HG02885 (cell line): ENCODE measurements at regions not wholly inside any gene's neighbourhood (a gene's known extent, or its start where the extent isn't known, plus 50 kb on each side); places are given as distances from the start of the nearest gene placed in this dataset.
"Not testable (repeated sequence)": the region's sequence is repeated elsewhere in the genome, so short reads cannot be mapped to it uniquely, and the experiment has no call there.

Source experiments
- ATAC-seq: cut with Tn5 transposase; IDR thresholded peaks from one replicate; pipeline ENCODE4 v1.9.1; 2021; ENCODE audit warnings: mild to moderate bottlenecking; ENCODE audit not compliant: unreplicated experiment, poor library complexity

DNA sequence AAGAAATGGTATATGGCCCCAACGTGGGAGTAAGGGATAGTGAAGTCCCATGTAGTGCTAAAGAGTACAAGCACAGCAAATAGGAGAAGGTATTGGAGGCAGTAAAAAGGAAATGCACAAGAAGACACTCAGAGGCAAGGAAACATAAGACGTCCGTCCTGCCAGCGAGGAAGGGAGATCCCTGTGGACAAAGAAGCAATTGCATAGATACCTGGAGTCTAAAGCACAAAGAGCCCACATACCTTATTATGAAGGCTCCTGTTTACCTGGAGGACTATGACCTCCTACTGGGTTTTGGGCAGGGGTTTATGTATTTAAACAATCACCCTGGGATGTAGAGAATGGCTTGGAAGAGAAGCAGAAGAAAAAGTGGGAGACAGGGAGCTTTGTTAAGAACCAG lies 341.2 kb upstream of the DCN start:
- ATAC-seq: no peak

DNA sequence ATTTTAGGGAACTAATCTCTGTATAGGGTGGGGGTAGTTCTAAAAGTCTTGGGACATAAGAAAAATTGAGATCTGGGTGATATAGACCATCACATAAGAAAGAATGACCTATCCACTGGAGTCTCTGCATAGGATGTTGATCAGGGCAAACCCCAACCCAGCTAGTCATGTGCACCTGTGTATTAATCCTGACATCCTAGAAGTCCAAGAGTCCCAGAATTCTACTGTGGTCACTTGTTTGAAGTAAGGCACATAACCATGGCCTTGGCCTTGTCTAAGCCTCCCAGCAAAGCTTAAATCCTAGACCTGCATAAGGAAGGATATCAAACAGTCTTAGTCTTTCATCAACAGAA lies 334.1 kb upstream of the DCN start:
- ATAC-seq: no peak

DNA sequence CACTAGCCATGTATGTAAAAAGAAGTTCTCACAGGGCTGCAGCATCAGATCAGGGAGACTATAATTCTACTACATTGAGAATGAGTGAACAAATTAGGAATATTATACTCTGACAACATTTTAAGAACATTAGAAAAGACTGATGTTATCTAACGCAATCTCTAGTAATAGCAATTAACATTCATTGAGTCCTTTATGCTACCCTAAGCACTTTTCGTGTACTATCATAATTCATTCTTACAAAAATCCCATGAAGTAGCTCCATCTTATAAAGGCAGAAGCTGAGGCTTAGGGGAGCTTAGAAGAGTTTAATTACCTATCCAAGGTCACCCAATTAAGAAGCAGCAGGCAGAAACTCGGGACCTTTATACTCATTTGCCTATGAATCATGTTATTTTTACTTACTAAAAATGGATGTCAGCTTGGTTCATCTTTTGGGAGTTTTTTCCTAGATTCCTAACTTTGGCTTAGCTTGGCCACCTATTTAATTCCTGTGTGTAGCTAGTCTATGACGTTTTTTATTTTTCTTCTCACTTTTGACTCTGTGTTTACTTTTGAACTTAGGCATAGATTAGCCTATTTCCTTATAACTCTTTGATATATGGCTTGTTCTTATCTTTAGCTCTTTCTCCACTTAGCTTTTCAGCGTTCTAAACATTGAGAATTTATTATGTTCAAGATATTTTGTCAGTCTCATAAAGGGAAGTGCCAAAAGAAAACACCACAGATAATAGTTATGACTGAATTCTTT lies 333.5 kb upstream of the DCN start:
- ATAC-seq: no peak

- ATAC-seq: no peak
Measured at GRCh38 chr12:91513313-91513712, 330.7 kb upstream of the DCN start.

GRCh38 chr12:91511795-91512420 lies 329.3 kb upstream of the DCN start:
- no peak for ATAC-seq

- no peak for ATAC-seq
Measured at GRCh38 chr12:91507754-91508153, 325.1 kb upstream of the DCN start.

DNA sequence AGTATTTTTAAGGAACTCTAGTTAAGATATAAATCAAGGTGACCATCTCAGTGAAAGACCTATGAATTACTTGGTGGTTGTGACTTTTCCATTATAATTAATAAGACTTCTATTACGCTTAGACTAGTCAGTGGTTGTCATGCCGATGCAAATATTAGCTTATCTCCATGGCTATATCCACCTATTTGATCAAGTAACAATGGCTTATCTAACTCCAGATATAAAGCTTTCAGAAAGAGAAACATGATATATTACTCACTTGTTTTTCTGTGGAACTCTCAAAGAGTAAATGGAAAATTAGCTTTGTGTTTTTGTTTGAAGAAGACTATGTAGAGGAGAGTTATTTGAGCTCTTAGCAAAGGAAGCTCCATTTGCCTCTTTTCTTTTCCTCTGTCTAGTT lies 323.8 kb upstream of the DCN start:
- ATAC-seq: no peak

- no peak for ATAC-seq
Measured at GRCh38 chr12:91505006-91505405, 322.4 kb upstream of the DCN start.

DNA sequence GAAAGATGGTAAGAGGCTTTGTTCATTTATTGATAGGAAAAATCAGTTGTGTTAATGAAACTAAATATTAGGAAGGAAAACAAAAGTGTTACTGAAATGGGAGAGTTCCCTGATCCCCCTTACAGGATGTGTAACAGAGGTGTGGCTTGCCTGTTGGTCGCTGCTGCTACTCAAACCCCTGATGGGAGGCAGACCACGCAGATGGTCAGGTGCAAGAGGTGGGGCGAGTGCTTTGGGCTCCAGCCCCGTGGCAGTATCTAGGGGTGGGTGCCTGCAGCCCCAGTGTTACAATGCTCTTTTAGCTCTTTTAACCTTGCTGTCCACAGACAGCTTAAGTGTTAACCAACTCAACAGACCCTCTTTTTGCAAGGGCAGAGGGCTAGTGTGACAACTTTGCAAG lies 319.6 kb upstream of the DCN start:
- no peak for ATAC-seq

- ATAC-seq: no peak
Measured at GRCh38 chr12:91496337-91496736, 313.7 kb upstream of the DCN start.

DNA sequence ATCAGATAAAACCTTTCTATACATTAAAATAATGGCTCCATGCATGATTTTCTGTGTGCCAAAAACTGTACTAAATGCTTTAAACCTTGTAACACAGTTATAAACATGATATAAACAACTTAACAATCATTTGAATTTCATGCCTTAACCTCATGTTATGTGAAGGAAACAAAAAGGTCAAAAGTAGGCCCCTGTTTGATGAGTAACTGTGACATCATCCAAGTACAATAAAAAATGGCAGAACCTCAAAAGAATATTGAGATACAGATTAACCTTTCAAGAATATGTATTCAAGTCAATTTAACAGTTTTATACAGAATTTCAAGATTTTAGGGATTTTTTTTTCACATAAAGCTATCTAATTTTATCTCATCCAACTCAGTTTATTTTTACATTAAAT lies 310.7 kb upstream of the DCN start:
- ATAC-seq: no peak

DNA sequence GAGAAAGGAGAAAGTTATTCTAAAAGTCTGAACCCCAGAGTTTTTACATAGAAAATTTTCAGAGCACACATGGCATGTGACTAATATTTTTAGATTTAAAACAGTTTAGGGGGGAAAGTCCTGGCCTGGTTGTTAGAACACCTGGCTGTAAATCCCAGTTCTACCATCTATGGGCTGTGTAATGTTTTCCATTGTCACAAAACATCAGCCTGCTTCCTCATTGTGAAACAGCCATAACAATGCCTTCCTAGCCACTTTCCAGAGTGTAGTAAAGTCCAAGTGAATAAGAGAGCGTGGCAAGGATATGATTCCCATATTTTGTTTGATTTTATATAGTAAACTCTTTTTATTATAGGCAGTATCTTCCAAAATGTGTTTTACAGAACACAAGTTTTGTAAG lies 310.0 kb upstream of the DCN start:
- no peak for ATAC-seq

- ATAC-seq: no peak
Measured at GRCh38 chr12:91490667-91491311, 308.2 kb upstream of the DCN start.

GRCh38 chr12:91483471-91483985 lies 300.9 kb upstream of the DCN start:
- no peak for ATAC-seq

DNA sequence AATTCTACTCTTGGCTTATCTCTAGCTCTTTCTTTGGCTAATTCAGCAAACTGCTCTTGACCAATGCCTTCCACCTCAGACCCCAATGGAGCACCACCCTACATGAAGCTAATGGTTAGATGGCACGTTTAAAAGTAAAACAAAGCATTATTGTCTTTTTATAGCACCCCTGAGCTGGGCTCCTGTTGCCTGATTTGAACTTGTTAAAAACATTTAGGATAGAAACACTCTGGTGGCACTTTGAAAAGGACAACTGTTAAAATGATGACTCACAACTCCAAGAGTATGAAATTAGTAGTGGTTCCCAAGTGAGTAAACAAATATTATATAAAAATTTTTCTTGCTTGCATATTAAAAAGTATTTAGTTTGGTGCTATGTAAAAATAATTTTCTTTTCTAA lies 299.6 kb upstream of the DCN start:
- ATAC-seq: no peak

DNA sequence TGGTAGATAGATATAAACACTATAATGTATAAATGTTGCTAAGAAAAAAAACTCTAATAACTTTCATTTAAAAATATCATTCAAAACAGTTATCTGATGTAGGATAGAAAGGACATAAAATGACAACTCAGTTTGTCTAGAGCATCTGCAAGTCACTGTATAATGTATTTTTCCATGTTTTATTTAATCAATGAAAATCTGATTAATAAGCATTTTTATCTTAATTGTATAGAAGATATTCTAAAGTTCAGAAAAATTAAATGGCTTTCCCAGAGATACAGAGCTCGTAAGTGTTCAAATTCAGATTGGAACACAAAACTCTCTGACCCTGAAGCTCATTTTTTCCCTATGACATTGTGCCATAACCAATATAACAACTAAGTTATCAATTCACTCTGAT lies 295.9 kb upstream of the DCN start:
- no peak for ATAC-seq

DNA sequence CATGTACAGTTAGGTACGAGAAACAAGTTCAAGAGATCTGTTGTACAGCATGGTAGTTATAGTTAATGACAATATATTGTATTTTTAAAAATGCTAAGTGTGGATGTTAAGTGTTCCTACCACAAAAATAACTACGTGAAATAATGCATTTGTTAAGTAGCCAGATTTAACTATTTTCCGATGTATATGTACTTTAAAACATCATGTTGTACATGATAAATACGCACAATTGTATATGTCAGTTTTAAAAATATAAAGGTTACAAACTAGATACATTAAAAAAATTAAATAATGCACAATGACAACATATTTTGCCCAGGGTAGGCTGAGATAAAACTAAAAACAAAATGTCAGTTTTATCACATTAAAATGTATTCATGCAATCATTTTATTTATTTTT lies 285.1 kb upstream of the DCN start:
- ATAC-seq: no peak

DNA sequence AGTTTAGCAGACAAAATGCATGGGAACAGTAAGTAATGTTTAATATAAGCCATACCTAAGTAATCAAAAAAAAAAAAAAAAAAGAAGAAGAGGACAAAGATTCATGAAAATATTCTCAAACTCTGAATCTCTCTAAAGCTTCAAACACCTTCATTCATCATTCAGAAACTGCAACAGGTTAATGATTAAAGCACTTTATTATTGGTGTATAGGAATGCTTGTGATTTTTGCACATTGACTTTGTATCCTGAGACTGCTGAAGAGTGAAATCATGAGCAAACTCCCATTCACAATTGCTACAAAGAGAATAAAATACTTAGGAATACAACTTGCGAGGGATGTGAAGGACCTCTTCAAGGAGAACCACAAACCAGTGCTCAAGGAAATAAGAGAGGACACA lies 278.4 kb upstream of the DCN start:
- ATAC-seq: no peak

DNA sequence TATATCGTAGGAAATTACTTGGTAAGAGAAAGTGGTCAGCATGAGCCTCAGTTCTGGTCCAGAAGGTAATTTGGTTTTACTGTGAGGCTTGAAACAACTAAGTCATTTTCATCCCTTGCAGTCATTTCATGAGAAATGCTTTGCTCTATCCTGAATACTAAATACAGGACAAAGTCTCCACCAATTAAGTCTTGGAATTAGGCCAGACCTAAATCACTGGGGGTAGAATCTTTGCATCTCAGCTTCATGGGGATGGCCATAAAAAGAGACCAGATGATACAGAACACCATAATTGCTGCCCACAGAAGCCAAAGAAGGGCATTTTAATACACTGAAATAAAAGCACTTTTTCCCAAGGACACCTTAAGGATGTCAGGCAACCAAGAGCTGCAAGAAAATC lies 277.9 kb upstream of the DCN start:
- ATAC-seq: no peak

GRCh38 chr12:91455321-91455720 lies 272.7 kb upstream of the DCN start:
- ATAC-seq: no peak

GRCh38 chr12:91454179-91454578 lies 271.6 kb upstream of the DCN start:
- ATAC-seq: no peak

GRCh38 chr12:91452464-91452863 lies 269.8 kb upstream of the DCN start:
- not testable (repeated sequence) for ATAC-seq
